ENCODE measurements at regions not wholly inside any gene's neighbourhood (a gene's known extent, or its start where the extent isn't known, plus 50 kb on each side); places are given as distances from the start of the nearest gene placed in this dataset.
"Not testable (repeated sequence)": the region's sequence is repeated elsewhere in the genome, so short reads cannot be mapped to it uniquely, and the experiment has no call there.

- no peak for DNase-seq (ENCODE audit: extremely low spot score)
- POLR2A ChIA-PET: no interaction called here
- CTCF ChIA-PET: no interaction called here
- TF ChIP-seq ZNF384 (IDR thresholded peaks at IDR 0.05) (no peak), ELF4 (IDR thresholded peaks at IDR 0.05) (no peak), NFRKB (IDR thresholded peaks at IDR 0.05) (no peak), LEF1 (IDR thresholded peaks at IDR 0.05; ENCODE audit: borderline replicate concordance) (no peak), L3MBTL2 (conservative IDR thresholded peaks at IDR 0.05) (no peak), HDGF (IDR thresholded peaks at IDR 0.05; ENCODE audit: borderline replicate concordance) (no peak), FOXK2 (IDR thresholded peaks at IDR 0.05) (no peak)
Observed at GRCh38 chr1:229005097-229005496, 265.8 kb upstream of the RAB4A start.

- TF ChIP-seq FOXK2 (IDR thresholded peaks at IDR 0.05) (no peak), ELF4 (IDR thresholded peaks at IDR 0.05) (no peak), CTBP1 (IDR thresholded peaks at IDR 0.05; ENCODE audit: borderline replicate concordance) (no peak), PKNOX1 (IDR thresholded peaks at IDR 0.05) (no peak), BHLHE40 (IDR thresholded peaks at IDR 0.05; ENCODE audit: borderline replicate concordance) (no peak), SP1 (IDR thresholded peaks at IDR 0.05) (no peak), ZNF384 (IDR thresholded peaks at IDR 0.05) (no peak), SUZ12 (IDR thresholded peaks at IDR 0.05) (no peak)
- CTCF ChIA-PET: no interaction called here
- POLR2A ChIA-PET: no interaction called here
- no peak for DNase-seq (ENCODE audit: extremely low spot score)
Observed at GRCh38 chr1:229005556-229005955, 265.4 kb upstream of the RAB4A start.

- ChIA-PET CTCF (no interaction called here), POLR2A (no interaction called here)
- DNase-seq (ENCODE audit: extremely low spot score): no peak
- TF ChIP-seq FOXM1 (IDR thresholded peaks at IDR 0.05; ENCODE audit: borderline replicate concordance) (no peak), FOXA1 (IDR thresholded peaks at IDR 0.05) (no peak), PKNOX1 (IDR thresholded peaks at IDR 0.05) (no peak)
Observed at GRCh38 chr1:229006121-229006870, 264.6 kb upstream of the RAB4A start.

- DNase-seq (ENCODE audit: extremely low spot score): no peak
- TF ChIP-seq CTBP1 (IDR thresholded peaks at IDR 0.05; ENCODE audit: borderline replicate concordance) (no peak), TARDBP (IDR thresholded peaks at IDR 0.05) (no peak), ZNF384 (IDR thresholded peaks at IDR 0.05) (no peak)
- CTCF ChIA-PET: no interaction called here
- POLR2A ChIA-PET: no interaction called here
Observed at GRCh38 chr1:229007167-229007566, 263.7 kb upstream of the RAB4A start.

- no peak for DNase-seq (ENCODE audit: extremely low spot score)
- ChIA-PET POLR2A (no interaction called here), CTCF (no interaction called here)
- TF ChIP-seq ELF4 (IDR thresholded peaks at IDR 0.05) (no peak), FOXK2 (IDR thresholded peaks at IDR 0.05) (no peak), PKNOX1 (IDR thresholded peaks at IDR 0.05) (no peak), FOXM1 (IDR thresholded peaks at IDR 0.05; ENCODE audit: borderline replicate concordance) (no peak), CTBP1 (IDR thresholded peaks at IDR 0.05; ENCODE audit: borderline replicate concordance) (no peak), L3MBTL2 (conservative IDR thresholded peaks at IDR 0.05) (no peak), HDGF (IDR thresholded peaks at IDR 0.05; ENCODE audit: borderline replicate concordance) (no peak), SUZ12 (IDR thresholded peaks at IDR 0.05) (no peak), SP1 (IDR thresholded peaks at IDR 0.05) (no peak), ARNT (IDR thresholded peaks at IDR 0.05) (no peak), NFRKB (IDR thresholded peaks at IDR 0.05) (no peak), TARDBP (IDR thresholded peaks at IDR 0.05) (no peak), LEF1 (IDR thresholded peaks at IDR 0.05; ENCODE audit: borderline replicate concordance) (no peak)
Observed at GRCh38 chr1:229007701-229008100, 263.2 kb upstream of the RAB4A start.

GRCh38 chr1:229008347-229008746 is 262.6 kb upstream of the RAB4A start:
- DNase-seq (ENCODE audit: extremely low spot score); CTCF ChIA-PET: not testable (repeated sequence)
- POLR2A ChIA-PET: interaction anchor here (0.8 kb wide), 1 partner anchor 193 kb away, joined by 3 read pairs; no protein-coding TSS in a partner anchor

- ChIA-PET POLR2A (no interaction called here), CTCF (no interaction called here)
- no peak for DNase-seq (ENCODE audit: extremely low spot score)
- TF ChIP-seq SP1 (IDR thresholded peaks at IDR 0.05): no peak
- no peak for TF ChIP-seq LEF1 (IDR thresholded peaks at IDR 0.05; ENCODE audit: borderline replicate concordance)
- no peak for TF ChIP-seq ZNF384 (IDR thresholded peaks at IDR 0.05)
- TF ChIP-seq HDGF (IDR thresholded peaks at IDR 0.05; ENCODE audit: borderline replicate concordance): no peak
Observed at GRCh38 chr1:229011022-229011421, 259.9 kb upstream of the RAB4A start.

- TF ChIP-seq L3MBTL2 (conservative IDR thresholded peaks at IDR 0.05): no peak
- no peak for TF ChIP-seq TARDBP (IDR thresholded peaks at IDR 0.05)
- no peak for TF ChIP-seq PKNOX1 (IDR thresholded peaks at IDR 0.05)
- no peak for TF ChIP-seq NFRKB (IDR thresholded peaks at IDR 0.05)
- no peak for DNase-seq (ENCODE audit: extremely low spot score)
- CTCF ChIA-PET: no interaction called here
- POLR2A ChIA-PET: no interaction called here
Observed at GRCh38 chr1:229012823-229013222, 258.1 kb upstream of the RAB4A start.
